Myocyte (in vitro differentiated cells): ENCODE measurements at regions not wholly inside any gene's neighbourhood (a gene's known extent, or its start where the extent isn't known, plus 50 kb on each side); places are given as distances from the start of the nearest gene placed in this dataset.
A peak's percentile ranks its signal among the peaks of the same experiment; 100 is the strongest.

Source experiments
- DNase-seq: peaks from one replicate; pipeline ENCODE4 v3.0.0-alpha.2; 2012; ENCODE audit warnings: low read depth

DNA sequence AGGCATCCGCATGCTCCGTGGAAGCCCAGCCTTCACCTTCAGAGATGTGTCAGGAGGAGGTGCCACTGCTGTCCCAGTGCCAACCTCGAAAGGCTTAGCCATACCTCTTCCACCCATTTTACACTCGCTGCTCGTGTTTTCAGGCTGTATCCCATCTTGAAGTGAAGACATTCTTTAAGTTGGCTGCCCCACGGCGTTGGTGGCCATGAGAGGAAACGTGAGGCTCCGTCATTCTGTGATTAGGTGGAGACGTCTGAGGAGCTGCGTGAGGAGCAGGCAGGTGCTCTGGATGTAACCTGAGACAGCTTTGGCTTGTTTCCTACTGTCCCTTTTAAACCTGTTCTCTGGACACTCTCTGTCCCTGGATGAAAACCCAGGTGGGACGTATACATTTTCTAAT lies 159.9 kb upstream of the RNF32 start:
- no peak for DNase-seq

DNA sequence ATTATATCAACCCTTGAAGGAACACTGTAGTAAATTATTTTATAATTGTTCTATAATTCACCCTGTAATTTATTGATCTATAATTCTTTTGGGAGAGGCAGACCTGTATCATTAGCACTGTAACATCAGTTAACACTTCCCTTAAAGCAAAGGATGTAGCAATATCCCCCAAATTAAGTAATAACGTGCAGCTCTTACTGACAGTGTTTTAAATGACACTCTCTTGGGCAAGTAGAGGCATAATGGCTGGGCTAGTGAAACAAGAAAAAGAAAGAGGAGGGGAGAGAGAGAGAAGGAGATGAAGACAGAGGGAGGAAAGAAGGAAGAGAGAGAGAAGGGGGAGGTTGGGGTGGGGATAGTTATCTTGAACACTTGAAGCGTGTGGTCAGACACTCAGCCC lies 161.0 kb upstream of the RNF32 start:
- no peak for DNase-seq

DNA sequence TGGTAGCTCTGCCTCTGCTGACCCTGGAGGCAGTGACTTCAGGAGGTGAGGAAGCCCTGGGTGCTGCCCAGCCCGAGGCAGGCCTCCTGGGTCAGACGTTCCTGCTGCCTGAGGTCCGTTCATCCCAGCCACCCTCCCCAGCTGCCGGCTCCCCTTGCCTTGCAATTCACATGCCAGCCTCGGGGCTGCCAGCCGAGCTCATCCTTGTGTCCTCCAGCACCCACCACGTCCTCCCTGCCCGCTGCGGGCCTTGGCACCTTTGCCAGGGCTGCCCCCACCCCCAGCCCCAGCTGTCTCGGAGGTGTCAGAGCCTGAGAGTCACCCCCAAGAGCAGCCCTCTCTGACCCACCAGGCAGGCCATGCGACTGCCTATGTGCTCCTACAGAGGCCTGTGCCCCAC lies 162.1 kb upstream of the RNF32 start:
- no peak for DNase-seq

DNA sequence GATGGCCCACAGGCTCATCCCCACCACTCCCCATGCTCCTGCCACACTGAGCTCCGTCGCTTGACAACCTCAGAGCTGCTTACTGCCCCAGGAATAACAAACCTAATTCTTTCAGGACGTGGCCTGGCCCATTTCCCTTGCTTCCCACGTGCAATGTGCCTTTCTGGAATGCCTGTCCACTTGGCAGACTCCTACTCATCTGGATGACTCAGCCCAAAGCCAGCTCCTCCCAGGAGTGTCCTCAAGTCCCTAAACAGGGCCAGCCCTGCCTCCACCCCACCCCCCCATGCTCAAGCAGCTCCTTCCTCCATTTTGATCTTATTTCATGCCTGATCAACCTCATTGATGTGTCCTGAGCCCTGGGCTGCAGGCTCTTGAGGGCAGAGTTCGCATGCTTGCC lies 164.9 kb upstream of the RNF32 start:
- DNase-seq: peak; percentile 45

DNA sequence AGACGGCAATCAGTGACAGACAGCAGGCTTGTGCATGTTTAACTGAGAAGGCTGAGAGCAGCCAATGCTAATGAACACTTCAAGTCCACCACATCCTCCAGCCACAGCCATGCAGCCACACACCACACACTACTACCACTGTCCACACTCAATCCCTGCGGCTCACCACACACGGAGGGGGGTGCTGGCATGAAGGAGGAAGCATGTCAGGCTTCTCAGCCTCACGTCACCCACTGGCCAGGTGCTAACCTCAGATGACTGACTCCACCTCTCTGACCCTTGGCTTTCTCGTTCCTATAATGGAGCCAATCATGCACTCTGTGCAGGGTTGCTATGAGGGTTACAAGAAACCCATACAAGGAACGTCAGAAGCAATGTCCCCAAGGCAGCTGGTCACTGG lies 165.4 kb upstream of the RNF32 start:
- DNase-seq: peak; percentile 77

DNA sequence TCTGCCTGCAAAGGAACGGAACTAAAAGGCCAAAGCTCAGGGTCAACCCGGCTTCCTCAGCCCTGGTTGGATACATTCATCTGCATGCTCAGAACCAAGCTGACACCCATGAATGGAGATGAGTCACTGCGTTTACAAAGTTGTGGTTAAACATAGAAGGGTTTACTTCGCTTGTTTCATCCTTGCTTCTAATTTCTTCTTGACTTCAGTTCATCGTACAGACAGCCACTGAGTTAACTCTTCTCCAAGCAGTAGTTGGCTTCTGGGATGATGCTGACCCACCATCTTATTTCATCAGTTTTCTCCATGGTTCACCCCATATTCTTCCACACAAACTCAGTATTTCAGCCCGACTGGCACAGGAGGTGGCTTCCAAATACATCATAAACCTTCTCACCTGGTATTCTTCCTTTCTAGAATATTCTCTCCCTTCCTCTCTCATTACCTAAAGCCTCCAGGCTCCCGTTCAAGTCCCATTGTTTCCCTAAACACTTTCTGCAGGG lies 166.3 kb upstream of the RNF32 start:
- DNase-seq: peak; percentile 65

DNA sequence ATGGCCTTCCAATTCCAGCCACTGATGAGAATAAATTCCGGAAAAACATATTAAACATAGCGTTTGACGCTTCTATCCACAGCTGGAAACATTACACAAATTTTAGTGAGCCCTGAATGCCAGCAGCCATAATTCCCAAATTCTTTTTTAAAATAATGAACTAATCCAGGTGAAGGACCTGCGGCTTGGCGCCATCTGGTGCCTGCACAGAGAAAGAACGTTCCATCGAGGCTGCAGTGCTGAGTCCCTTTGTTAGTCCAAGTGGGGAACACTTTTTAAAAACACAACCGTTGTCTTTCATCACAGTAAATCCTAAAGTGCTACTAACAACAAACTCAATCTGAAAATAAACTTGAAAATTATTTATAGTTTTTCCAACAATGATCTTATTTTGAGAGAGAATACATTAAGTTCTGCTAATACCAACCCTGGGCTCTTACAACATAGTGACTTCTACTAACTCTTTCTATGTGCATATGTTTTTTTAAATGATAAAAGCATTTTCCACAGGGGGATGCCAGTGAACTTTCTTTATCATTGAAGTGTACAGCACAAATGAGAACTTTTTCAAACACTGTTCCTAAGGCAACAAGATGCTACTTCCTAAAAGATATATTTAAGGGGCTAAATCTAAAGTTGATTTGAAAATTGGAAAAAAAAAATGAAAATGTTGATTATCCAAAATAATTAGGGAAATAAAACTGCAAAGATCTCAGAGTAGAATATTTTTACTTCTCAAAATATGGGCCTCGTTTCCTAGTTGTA lies 166.9 kb upstream of the RNF32 start:
- peak; percentile 58 for DNase-seq

DNA sequence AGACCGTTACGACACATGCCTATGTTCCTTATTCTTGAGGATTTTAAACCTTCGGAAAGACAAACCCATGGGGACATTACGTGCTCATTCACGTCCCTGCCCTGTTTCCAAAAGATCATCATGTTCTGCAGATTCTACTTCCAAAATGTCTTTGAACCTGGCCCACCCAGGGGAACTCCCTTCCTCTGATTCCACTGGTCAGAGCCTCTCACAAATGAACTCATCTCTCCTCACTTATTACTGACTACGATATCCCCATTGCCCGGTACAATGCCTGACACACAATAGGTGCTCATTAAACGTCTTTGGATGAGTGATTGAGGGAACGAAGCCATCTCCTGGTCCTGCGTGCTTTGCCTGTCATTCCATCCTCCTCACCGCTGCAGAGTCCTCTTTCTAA lies 168.3 kb upstream of the RNF32 start:
- DNase-seq: no peak

DNA sequence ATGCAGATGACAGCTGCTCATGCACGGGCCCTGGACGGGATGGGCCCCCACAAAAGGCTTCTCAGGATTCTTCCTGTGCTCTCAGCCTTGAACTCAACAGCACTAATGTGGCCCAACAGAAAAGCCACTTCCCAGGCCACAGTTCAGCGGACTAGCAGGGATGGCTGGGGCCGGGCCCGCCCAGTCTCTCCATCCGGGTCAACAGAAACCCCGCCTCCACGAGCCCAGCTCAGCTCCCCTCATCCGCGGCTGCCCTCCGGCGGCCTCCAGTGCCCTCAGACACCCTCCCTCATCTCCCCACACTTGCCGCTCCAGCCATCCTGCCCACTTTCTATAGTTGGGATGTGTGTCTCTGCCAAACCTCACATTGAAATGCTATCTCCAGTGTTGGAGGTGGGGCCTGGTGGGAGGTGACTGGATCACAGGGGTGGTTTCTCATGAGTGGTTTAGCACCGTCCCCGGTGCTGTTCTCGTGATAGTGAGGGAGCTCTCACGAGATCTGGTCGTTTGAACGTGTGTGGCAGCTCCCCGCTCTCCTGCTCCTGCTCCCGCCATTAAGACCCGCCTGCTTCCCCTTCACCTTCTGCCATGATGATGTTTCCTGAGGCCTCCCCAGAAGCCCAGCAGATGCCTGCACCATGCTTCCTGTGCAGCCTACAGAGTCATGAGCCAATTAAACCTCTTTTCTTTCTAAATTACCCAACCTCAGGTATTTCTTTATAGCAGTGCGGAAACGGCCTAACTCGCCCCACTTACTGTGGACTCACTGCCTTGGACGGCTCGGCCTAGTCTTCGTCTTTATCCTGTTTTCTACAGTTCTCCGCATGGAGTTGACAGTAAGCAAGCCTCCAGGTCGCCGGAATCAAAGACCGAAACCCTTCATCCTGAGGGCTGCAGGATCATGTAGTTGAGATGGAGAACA lies 169.9 kb upstream of the RNF32 start:
- no peak for DNase-seq

DNA sequence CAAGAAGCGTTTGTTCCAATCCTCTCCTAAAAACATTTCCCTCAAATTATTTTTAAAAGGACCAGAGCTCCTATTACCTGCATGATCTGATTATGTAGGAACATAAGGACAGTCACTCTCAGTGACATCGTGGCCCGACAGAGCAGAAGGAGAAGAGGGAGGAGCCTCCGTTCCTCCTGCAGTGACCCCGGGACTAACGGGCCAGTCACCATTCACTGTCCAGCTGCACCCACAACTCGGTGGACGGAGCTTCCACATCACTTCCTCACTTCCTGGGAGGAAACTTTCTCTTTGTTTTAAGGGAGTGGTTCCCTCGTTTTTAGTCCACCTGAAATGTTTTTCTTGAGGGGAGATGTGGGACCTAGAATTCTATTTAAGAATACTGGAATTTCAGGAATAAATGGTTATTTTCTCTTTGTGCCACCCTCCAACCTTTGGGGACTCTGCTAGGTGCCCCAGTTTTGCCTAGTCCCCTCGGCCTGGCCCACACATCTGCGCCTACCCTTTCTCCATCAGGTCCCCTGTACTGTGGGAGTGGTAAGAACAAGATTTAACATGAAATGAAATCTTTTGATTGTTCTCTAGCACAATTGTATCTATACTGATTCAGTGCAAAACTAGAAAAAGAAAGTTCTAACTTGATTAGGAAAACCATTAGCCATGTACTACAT lies 173.5 kb upstream of the RNF32 start:
- no peak for DNase-seq

DNA sequence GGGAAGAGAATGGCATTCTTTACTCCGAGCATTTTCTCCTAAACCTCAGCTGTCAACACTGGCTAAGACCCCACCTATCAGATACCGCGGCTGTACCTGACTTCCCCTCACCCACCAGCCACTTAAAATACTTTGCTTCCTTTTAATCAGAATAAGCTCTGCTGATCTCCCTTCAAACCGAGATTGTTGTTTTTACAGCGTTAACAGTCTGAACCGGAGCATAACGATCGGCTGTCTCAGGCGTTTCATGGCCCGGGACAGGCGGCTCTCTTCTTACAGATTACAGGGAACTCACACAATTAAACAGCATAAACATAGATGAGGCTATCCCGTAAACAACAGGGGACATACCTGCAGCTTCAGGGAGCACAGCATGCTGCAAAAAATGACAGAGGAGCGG lies 174.3 kb upstream of the RNF32 start:
- no peak for DNase-seq

DNA sequence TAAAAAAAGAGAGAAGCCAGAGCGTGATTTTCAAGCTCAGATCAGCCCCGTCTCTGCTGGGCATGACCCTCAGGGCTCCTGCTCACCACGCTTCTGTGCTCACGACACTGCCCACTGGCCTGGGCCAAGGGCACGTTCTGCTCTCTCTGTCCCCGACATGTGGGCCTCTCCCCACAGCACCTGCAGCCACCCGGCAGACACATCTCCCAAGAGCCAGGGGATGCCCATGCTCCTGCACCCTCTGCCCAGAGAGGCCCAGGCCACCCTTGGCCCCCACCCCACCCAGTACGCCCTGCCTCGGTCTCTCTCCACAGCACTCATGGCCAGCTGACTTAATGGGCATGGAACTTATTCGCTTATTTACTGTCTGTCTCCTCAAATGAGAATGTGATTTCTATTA lies 175.4 kb upstream of the RNF32 start:
- no peak for DNase-seq

DNA sequence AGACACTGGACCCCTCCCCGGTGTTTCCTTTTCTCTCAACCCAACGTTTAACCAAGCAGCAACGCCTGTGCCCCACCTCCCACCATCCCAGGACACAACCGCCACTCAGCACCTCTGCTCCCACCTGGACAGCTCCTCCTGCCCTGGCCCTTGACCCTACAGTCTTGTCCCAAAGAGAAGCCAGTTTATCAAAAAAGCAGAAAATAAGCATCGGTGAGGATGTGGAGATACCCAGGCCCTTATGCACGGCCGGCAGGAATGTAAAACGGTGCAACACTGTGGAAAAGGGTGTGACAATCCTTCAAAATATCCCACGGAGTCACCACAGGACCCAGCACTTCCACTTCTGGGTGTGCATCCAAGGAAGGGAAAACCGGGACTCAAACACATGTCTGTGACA lies 176.2 kb upstream of the RNF32 start:
- no peak for DNase-seq

DNA sequence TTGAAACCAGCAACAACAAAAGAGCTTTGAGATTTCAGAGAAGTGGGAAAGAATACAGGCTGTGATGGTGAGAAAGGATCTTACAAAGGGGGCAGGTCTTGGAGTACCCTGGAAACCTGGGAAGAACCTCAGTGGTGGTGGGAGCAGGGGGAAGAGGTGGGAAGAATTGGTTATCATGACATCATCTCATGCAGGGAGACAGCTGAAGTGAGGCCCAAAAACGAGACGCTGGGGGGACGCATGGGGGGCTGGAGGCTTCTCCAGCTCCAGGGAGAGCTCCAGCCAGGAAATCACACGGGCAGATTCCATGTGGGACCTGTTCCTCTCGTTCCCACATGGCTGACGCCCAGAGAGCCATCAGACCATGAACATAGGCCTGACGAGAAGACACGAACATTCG lies 177.3 kb upstream of the RNF32 start:
- DNase-seq: no peak

DNA sequence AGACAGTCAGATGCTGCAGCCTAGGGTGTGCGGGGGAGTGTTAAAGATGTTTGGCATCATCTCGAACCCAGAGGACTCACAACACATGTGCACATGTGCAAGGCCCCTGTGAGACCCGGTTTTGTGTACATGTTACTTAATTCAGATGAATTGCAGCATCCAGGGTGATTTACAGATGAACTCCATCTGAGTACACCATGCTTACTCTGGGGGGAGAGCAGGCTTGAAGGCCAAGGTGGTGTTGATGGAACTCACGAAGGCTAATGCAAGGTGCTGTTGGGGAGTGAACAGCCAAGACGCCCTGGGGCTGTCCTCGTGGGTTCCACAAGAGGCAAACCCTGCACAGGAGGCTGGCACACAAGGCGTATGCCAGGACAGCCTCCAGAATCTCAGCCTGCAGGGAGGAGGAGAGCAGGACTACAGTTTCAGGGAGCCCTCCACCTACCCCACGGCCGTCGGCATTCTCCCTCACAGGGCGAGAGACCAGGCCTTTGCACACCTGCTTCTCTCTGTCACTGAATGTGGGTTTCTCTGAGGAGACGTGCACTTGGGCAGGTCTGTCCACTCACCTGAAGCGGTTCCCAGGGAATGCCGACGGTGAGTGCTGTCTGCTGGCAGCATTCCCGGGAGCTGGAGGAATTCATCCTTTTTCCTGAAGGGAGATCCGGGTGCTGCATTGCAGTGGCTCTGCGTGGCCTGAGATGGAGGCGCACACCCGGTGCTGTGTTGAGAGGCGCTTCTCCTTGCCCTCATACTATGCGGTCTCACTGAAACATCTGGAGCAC lies 178.5 kb upstream of the RNF32 start:
- no peak for DNase-seq

DNA sequence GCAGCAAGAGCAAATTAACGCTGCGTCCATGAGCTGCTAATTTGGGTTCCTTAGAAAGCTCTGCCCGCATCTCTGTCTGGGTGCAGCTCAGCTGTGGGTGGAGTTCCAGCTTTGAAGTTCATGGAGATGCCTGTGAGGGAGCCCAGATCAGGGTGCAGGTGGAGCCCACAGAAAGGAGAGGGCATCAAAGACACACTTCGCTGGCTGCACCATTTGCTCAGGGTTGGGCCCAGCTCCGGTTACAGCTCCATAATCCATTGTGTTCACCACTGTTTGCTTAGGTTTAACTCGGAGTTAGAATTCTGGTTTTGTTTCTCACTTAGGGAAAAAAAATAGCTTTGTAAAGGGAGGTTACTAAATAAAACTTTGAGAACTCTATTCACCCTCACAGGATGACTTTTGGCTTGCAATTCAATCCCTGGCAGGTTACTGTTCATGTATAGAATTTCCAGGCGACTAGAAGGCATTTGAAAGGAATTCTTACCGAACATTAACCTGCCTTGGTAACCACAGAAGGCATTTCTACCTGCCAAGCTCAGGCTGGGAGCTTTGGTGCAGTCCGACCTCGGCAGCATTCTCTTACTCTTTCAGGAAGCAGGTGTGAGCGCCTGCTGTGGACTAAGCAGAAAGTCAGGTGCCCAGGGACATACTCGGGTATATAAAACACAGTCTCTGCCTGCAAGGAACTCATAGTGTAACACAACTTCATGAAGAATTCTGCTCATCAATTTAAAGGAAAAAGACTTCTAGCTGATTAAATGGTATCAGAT lies 179.5 kb upstream of the RNF32 start:
- DNase-seq: no peak

DNA sequence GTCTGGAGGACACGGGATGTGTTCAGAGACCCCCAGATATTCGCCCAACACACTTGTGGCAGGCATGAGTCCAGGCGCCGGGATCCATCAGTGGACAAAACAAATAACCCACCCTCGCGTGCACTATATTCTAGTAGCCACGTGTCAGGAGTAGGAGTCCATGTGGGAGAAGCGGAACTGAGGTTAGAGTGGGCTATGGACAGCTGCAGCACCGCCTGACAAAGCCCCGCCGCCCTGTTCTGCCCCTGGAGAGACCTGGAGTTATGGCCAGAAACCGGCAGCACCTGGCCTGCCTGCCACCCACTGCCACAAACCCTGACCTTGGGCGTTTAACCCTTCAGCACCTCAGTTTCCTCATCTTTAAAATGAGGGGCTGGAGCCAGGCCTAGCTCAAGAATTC lies 181.0 kb upstream of the RNF32 start:
- DNase-seq: no peak

DNA sequence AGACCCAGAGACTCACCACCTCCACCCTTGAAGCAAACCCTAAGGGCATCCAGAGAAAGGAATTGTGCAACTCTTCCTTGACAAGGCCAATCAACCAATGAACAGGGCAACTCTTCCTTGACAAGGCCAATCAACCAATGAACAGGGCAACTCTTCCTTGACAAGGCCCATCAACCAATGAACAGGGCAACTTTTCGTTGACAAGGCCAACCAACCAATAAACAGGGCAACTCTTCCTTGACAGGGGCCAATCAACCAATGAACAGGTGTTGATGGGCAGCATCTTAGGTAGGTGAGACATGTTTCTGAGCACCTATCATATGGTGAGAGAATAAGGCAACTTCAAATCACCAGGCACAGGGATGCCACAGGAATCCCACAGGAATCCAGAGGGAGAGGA lies 181.5 kb upstream of the RNF32 start:
- DNase-seq: no peak

DNA sequence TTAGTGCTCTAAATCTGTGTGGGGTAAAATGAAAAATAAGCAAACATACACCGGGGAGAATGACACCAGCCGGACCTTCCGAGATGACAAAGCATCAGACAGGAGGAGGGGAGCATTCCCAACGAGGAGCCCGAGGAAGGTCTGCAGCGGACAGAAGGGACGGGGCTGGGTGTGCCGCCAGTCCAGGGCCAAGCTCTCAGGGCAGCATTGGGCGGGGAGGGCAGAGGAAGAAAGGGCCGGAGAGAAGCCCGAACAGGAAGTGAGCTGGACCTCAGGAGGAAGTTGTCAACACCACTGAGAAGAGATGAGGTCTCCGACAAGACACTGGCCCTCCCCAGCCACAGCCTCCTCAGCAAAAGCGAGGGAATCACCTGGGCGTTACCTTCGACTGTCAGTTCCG lies 182.6 kb upstream of the RNF32 start:
- no peak for DNase-seq

DNA sequence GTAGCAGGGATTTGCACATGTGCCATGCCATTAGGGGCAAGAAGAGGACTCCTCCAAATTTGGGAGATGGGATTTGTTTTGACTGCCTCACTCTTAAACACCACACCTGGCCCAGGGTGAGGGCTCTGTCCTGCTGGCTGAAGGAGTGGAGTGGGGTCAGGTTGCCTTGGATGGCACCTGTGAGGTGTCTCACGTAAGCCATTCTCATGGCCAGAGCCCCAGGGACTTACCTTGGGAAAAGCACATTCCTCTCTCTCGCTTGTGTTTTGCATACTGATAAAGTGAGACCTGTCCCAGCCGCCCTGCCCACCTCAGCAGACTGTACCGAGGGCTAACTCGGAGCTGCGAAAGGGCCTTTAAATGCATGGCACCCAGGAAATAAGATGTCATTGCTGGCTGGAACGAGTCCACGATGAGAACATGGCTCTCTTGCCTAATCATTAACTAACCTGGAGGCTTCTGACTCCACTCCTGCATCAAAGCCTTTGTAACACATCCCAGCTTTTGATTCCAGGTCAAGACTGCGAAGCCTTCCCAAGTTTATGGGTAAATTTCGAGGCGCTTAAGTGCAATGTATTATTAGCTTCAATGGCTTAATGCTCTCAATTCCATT lies 184.0 kb upstream of the RNF32 start:
- DNase-seq: no peak
